ENCODE measurements at regions not wholly inside any gene's neighbourhood (a gene's known extent, or its start where the extent isn't known, plus 50 kb on each side); places are given as distances from the start of the nearest gene placed in this dataset.
A peak's percentile ranks its signal among the peaks of the same experiment; 100 is the strongest.
"Not testable (repeated sequence)": the region's sequence is repeated elsewhere in the genome, so short reads cannot be mapped to it uniquely, and the experiment has no call there.

- DNase-seq, result no peak
Measured at GRCh38 chrX:136975684-136976470, 57.9 kb downstream of the GPR101 start.

- no peak for DNase-seq
Measured at GRCh38 chrX:136967966-136968365, 65.8 kb downstream of the GPR101 start.

- no peak for DNase-seq
Measured at GRCh38 chrX:136963973-136964372, 69.8 kb downstream of the GPR101 start.

GRCh38 chrX:136961594-136962135 is 72.1 kb downstream of the GPR101 start:
- DNase-seq, result no peak

GRCh38 chrX:136954930-136955329 is 74.4 kb upstream of the RBMX start:
- DNase-seq, result no peak

GRCh38 chrX:136953867-136954787 is 73.6 kb upstream of the RBMX start:
- DNase-seq, result peak; percentile 57 to 67

- DNase-seq, result no peak
Measured at GRCh38 chrX:136950211-136950610, 69.7 kb upstream of the RBMX start.

- no peak for DNase-seq
Measured at GRCh38 chrX:136941396-136942337, 61.1 kb upstream of the RBMX start.

- DNase-seq, result no peak
Measured at GRCh38 chrX:136936183-136936549, 55.6 kb upstream of the RBMX start.

- peak in 1 of 2 experiments; percentile 3 for DNase-seq
Measured at GRCh38 chrX:136935533-136936182, 55.1 kb upstream of the RBMX start.

- not testable (repeated sequence) for DNase-seq
Measured at GRCh38 chrX:136934652-136935051, 54.1 kb upstream of the RBMX start.

- DNase-seq, result no peak
Measured at GRCh38 chrX:136933611-136934145, 53.2 kb upstream of the RBMX start.

GRCh38 chrX:136931661-136932060 is 51.1 kb upstream of the RBMX start:
- no peak for DNase-seq

Data from activated CD4-positive, alpha-beta T cell treated with anti-CD3 and anti-CD28 coated beads, Interleukin-2, amount 50 U/mL, for 48 hours (primary cell).